GM23338 (cell line): ENCODE measurements at regions not wholly inside any gene's neighbourhood (a gene's known extent, or its start where the extent isn't known, plus 50 kb on each side); places are given as distances from the start of the nearest gene placed in this dataset.

ENCODE experiments used
- ATAC-seq: fragments of 200-7000 bp; cut with Tn5 transposase; 3 replicates; pipeline ENCODE4 v1.9.1; 2020
- DNase-seq: peaks from one replicate; pipeline ENCODE4 v3.0.0-alpha.2; 2015; ENCODE audit warnings: low spot score
- H2AFZ ChIP-seq: fragments of 200-600 bp; sonication (generic); 2 replicates; pipeline ENCODE4 v1.8.0; 2016; ENCODE audit warnings: antibody characterized with exemption, mild to moderate bottlenecking, moderate library complexity
- H3F3A ChIP-seq: fragments of 200-600 bp; sonication (generic); replicated peaks from 2 replicates; pipeline ENCODE4 v1.8.0; 2017; ENCODE audit warnings: antibody characterized with exemption, mixed run types, low read depth
- H3K27ac ChIP-seq: fragments of 200-600 bp; sonication (generic); 2 replicates; pipeline ENCODE4 v1.6.1; 2016; ENCODE audit warnings: low read depth
- H3K27me3 ChIP-seq: fragments of 200-600 bp; sonication (generic); 2 replicates; pipeline ENCODE4 v1.8.0; 2016; ENCODE audit warnings: mild to moderate bottlenecking, mixed run types, moderate library complexity; ENCODE audit not compliant: insufficient read depth
- H3K36me3 ChIP-seq: fragments of 200-600 bp; sonication (generic); 2 replicates; pipeline ENCODE4 v1.8.0; 2016; ENCODE audit warnings: mild to moderate bottlenecking; ENCODE audit not compliant: insufficient read depth
- H3K4me1 ChIP-seq: fragments of 200-600 bp; sonication (generic); 2 replicates; pipeline ENCODE4 v1.8.0; 2016; ENCODE audit warnings: mild to moderate bottlenecking, moderate library complexity; ENCODE audit not compliant: insufficient read depth
- H3K4me2 ChIP-seq: fragments of 200-600 bp; sonication (generic); 2 replicates; pipeline ENCODE4 v1.7.1; 2017; ENCODE audit warnings: mixed run types
- H3K4me3 ChIP-seq: fragments of 200-600 bp; sonication (generic); 2 replicates; pipeline ENCODE4 v1.6.1; 2016; ENCODE audit warnings: mixed run types
- H3K79me2 ChIP-seq: fragments of 200-600 bp; sonication (generic); replicated peaks from 2 replicates; pipeline ENCODE4 v1.8.0; 2017; ENCODE audit warnings: mild to moderate bottlenecking; ENCODE audit not compliant: insufficient read depth
- H3K9me2 ChIP-seq: fragments of 200-600 bp; sonication (generic); 2 replicates; pipeline ENCODE4 v1.8.0; 2017; ENCODE audit not compliant: insufficient read depth
- H4K20me1 ChIP-seq: fragments of 200-600 bp; sonication (generic); replicated peaks from 2 replicates; pipeline ENCODE4 v1.8.0; 2017; ENCODE audit warnings: mild to moderate bottlenecking; ENCODE audit not compliant: insufficient read depth
- H3K27ac Mint-ChIP-seq: 2 replicates; pipeline ENCODE4 v1.8.0; 2020; ENCODE audit warnings: inconsistent platforms, mild to moderate bottlenecking, moderate library complexity, mixed read lengths
- H3K27me3 Mint-ChIP-seq: 3 replicates; pipeline ENCODE4 v1.8.0; 2022; ENCODE audit warnings: low read depth, mild to moderate bottlenecking, moderate library complexity, mixed read lengths, inconsistent platforms; ENCODE audit not compliant: insufficient read depth, poor library complexity
- H3K36me3 Mint-ChIP-seq: 3 replicates; pipeline ENCODE4 v1.8.0; 2021; ENCODE audit warnings: low read depth, mild to moderate bottlenecking, inconsistent platforms, moderate library complexity, mixed read lengths
- H3K4me1 Mint-ChIP-seq: 3 replicates; pipeline ENCODE4 v1.8.0; 2020; ENCODE audit warnings: mild to moderate bottlenecking, inconsistent platforms, mixed read lengths
- H3K4me3 Mint-ChIP-seq: 3 replicates; pipeline ENCODE4 v1.8.0; 2021; ENCODE audit warnings: moderate library complexity, mild to moderate bottlenecking, inconsistent platforms, mixed read lengths
- H3K9me3 Mint-ChIP-seq: 3 replicates; pipeline ENCODE4 v1.8.0; 2020; ENCODE audit warnings: moderate library complexity, mild to moderate bottlenecking, inconsistent platforms, mixed read lengths
- CREB1 ChIP-seq: fragments of 250-450 bp; sonication (Bioruptor Pico); IDR thresholded peaks from 2 replicates; pipeline ENCODE4 v1.5.0; 2020; ENCODE audit warnings: low read depth, mild to moderate bottlenecking, moderate library complexity
- CTCF ChIP-seq, 2 experiments: fragments of 200-600 bp in 1 of 2; sonication (generic) in 1 of 2; conservative IDR thresholded peaks; 2 replicates each; pipeline versions ENCODE4 v1.5.1 to v1.6.1; 2016 to 2017; ENCODE audit warnings: antibody characterized with exemption in 2 of 2, low read depth in 2 of 2, mild to moderate bottlenecking in 2 of 2, moderate library complexity in 1 of 2
- ETS1 ChIP-seq: IDR thresholded peaks from 2 replicates; pipeline ENCODE4 v1.6.1; 2016; ENCODE audit warnings: antibody characterized with exemption
- EZH2 ChIP-seq: fragments of 200-600 bp; sonication (generic); IDR thresholded peaks from one replicate; pipeline ENCODE4 v1.8.0; 2017; ENCODE audit warnings: antibody characterized with exemption, mild to moderate bottlenecking, low read depth; ENCODE audit not compliant: unreplicated experiment
- EZH2phosphoT487 ChIP-seq: fragments of 200-600 bp; sonication (generic); IDR thresholded peaks from one replicate; pipeline ENCODE4 v1.8.1; 2018; ENCODE audit warnings: antibody characterized with exemption; ENCODE audit not compliant: unreplicated experiment
- JUNB ChIP-seq: IDR thresholded peaks from one replicate; pipeline ENCODE4 v1.6.1; 2016; ENCODE audit warnings: antibody characterized with exemption; ENCODE audit not compliant: unreplicated experiment
- NANOG ChIP-seq: IDR thresholded peaks from 2 replicates; pipeline ENCODE4 v1.6.1; 2016; ENCODE audit warnings: antibody characterized with exemption, borderline replicate concordance
- POLR2AphosphoS5 ChIP-seq: IDR thresholded peaks from 2 replicates; pipeline ENCODE4 v1.6.1; 2016; ENCODE audit warnings: antibody characterized with exemption, low read depth
- REST ChIP-seq: IDR thresholded peaks from one replicate; pipeline ENCODE4 v1.6.1; 2018; ENCODE audit warnings: antibody characterized with exemption; ENCODE audit not compliant: unreplicated experiment
- STAT1 ChIP-seq: IDR thresholded peaks from one replicate; pipeline ENCODE4 v1.6.1; 2016; ENCODE audit warnings: antibody characterized with exemption; ENCODE audit not compliant: unreplicated experiment
- ZNF331 ChIP-seq: fragments of 250-450 bp; sonication (Bioruptor Pico); IDR thresholded peaks from 2 replicates; pipeline ENCODE4 v1.5.0; 2020; ENCODE audit warnings: low read depth, mild to moderate bottlenecking, moderate library complexity
- ZNF462 ChIP-seq: fragments of 250-450 bp; sonication (Bioruptor Pico); IDR thresholded peaks from 2 replicates; pipeline ENCODE4 v1.5.0; 2020; ENCODE audit warnings: mild to moderate bottlenecking, moderate library complexity

GRCh38 chr1:55586771-55587170, 371.6 kb upstream of the USP24 start (continued):
- TF ChIP-seq ZNF462 (CRISPR knock-in tag): no peak

GRCh38 chr1:55585402-55585792, 370.2 kb upstream of the USP24 start:
- no peaks in the 10 kb centered on the region for H3K36me3 ChIP-seq
- peaks cover 7% of the 10 kb centered on the region for H3K4me1 ChIP-seq
- 0 out of 2 replicates have a peak overlapping the region, but pooled peaks have one; percentile 53 for H3K4me2 ChIP-seq
- H3K79me2 ChIP-seq: no peaks in the 10 kb centered on the region
- H3K27me3 ChIP-seq: no peaks in the 10 kb centered on the region
- Mint-ChIP-seq H3K4me1 (peaks cover 10% of the 10 kb centered on the region), H3K27me3 (no peaks in the 10 kb centered on the region), H3K27ac (peak overlapping the region; percentile 18; the same call in 1 of the 2 replicates), H3K36me3 (no peaks in the 10 kb centered on the region), H3K9me3 (no peaks in the 10 kb centered on the region), H3K4me3 (no peak overlapping the region)
- ATAC-seq (no peak), DNase-seq (no peak)
- H4K20me1 ChIP-seq: no peaks in the 10 kb centered on the region
- H3K9me2 ChIP-seq: no peaks in the 10 kb centered on the region; the same call in 1 of the 2 replicates
- no peak overlapping the region for H3K4me3 ChIP-seq
- no peaks in the 10 kb centered on the region for H3F3A ChIP-seq
- H2AFZ ChIP-seq: peak overlapping the region; percentile 95; the same call in 1 of the 2 replicates
- no peak overlapping the region for H3K27ac ChIP-seq
- no peak for TF ChIP-seq ZNF331 (CRISPR knock-in tag)
- no peak for TF ChIP-seq REST
- no peak for TF ChIP-seq JUNB
- no peak for TF ChIP-seq NANOG
- no peak for TF ChIP-seq EZH2phosphoT487
- no peak for TF ChIP-seq EZH2
- no peak for TF ChIP-seq POLR2AphosphoS5
- TF ChIP-seq ETS1: no peak
- no peak for TF ChIP-seq CTCF (conservative IDR thresholded peaks at IDR 0.05; ENCODE audit: low read depth in 2 of 2)
- TF ChIP-seq CREB1 (CRISPR knock-in tag): no peak
- no peak for TF ChIP-seq STAT1
